Mammary epithelial cell (primary cell): ENCODE measurements at regions not wholly inside any gene's neighbourhood (a gene's known extent, or its start where the extent isn't known, plus 50 kb on each side); places are given as distances from the start of the nearest gene placed in this dataset.

Experiments used
- EZH2 ChIP-seq: IDR thresholded peaks from 2 replicates; pipeline ENCODE4 v1.6.1; 2012; ENCODE audit warnings: low read length, inconsistent platforms, borderline replicate concordance
- TF ChIP-seq, protein P1 (sequence below), 2 donors: IDR thresholded peaks in 1 of 2; conservative IDR thresholded peaks in 1 of 2; 2 replicates each; pipeline ENCODE4 v1.5.1; 2011 to 2012; ENCODE audit warnings: inconsistent platforms in 2 of 2, low read length in 2 of 2, mild to moderate bottlenecking in 2 of 2, control low read depth in 1 of 2, low read depth in 1 of 2; ENCODE audit not compliant: insufficient read depth in 1 of 2; ENCODE audit errors: extremely low read depth in 1 of 2

DNA sequence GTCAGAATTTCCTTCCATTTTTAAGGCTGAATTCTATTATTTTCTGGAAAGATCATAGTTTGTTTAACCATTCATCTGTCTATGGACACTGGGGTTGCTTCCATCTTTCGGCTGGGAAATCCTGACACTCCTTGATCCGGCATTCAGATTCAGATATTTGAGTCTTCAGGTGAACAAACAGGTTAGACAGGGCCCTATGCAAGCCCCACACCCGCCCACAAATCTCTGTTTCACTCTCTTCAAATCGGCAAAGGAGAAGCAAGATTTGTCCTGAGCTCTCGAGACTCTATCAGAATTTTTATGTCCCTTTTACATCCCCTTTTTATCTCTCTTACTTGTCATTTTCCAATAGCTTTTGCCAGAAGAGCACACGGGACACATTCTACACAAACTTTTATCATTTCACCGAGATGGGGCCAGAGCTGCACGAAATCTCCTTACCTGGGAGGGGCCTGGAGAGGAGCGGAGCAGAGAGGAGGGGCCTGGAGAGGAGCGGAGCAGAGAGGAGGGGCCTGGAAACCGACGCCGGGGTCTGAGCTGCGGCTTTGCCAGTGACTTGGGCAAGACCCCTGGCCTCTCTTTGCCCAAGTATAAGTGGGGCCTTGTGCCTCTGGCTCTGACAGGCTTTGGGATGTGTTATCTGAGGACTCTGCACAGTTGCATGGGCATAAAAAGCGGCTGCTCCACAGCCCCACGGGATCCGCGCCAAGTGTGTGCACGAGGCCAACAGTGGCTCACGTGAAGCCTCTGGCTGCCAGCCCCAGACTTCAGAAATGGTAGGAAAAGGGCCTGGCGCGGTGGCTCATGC lies 54.3 kb upstream of the RBFOX3 start:
- TF ChIP-seq, protein P1, sequence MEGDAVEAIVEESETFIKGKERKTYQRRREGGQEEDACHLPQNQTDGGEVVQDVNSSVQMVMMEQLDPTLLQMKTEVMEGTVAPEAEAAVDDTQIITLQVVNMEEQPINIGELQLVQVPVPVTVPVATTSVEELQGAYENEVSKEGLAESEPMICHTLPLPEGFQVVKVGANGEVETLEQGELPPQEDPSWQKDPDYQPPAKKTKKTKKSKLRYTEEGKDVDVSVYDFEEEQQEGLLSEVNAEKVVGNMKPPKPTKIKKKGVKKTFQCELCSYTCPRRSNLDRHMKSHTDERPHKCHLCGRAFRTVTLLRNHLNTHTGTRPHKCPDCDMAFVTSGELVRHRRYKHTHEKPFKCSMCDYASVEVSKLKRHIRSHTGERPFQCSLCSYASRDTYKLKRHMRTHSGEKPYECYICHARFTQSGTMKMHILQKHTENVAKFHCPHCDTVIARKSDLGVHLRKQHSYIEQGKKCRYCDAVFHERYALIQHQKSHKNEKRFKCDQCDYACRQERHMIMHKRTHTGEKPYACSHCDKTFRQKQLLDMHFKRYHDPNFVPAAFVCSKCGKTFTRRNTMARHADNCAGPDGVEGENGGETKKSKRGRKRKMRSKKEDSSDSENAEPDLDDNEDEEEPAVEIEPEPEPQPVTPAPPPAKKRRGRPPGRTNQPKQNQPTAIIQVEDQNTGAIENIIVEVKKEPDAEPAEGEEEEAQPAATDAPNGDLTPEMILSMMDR (conservative IDR thresholded peaks at IDR 0.05 in 1 of 2, IDR thresholded peaks at IDR 0.05 in 1 of 2; ENCODE audit: extremely low read depth in 1 of 2, insufficient read depth in 1 of 2, low read depth in 1 of 2, low read length in 2 of 2) = no peak
- TF ChIP-seq EZH2 = no peak
